ENCODE measurements at regions not wholly inside any gene's neighbourhood (a gene's known extent, or its start where the extent isn't known, plus 50 kb on each side); places are given as distances from the start of the nearest gene placed in this dataset.

DNA sequence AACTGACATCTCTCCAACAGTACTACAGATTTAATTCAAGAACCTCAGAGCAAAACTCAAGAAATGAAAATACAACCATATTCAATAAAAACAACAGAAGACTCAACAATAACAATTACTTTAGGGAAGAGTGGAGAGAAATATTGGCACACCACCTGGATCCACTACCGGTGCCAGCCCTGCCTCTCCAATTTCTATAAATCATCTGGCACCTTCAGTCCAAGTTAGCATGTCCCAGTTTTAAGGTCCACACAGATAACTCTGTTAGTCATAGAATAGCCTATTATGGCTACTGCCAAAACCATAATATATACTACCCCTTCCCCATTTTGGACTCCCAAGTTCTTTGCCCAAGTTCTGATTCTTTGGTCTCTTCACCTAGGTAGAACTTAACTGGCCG, 69.9 kb upstream of the PSMA6 start:
- intact Hi-C loops (cut with micrococcal nuclease; ENCODE audit: unreplicated experiment): no loop called here
- BruUV-seq (replicated peaks): no TSS peak

GRCh38 chr14:35222872-35223466, 69.2 kb upstream of the PSMA6 start:
- DNase-seq (ENCODE audit: low spot score): no peak
- TF ChIP-seq, protein P1, sequence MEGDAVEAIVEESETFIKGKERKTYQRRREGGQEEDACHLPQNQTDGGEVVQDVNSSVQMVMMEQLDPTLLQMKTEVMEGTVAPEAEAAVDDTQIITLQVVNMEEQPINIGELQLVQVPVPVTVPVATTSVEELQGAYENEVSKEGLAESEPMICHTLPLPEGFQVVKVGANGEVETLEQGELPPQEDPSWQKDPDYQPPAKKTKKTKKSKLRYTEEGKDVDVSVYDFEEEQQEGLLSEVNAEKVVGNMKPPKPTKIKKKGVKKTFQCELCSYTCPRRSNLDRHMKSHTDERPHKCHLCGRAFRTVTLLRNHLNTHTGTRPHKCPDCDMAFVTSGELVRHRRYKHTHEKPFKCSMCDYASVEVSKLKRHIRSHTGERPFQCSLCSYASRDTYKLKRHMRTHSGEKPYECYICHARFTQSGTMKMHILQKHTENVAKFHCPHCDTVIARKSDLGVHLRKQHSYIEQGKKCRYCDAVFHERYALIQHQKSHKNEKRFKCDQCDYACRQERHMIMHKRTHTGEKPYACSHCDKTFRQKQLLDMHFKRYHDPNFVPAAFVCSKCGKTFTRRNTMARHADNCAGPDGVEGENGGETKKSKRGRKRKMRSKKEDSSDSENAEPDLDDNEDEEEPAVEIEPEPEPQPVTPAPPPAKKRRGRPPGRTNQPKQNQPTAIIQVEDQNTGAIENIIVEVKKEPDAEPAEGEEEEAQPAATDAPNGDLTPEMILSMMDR (conservative IDR thresholded peaks at IDR 0.05; ENCODE audit: low read depth, low read length): no peak
- TF ChIP-seq EZH2 (IDR thresholded peaks at IDR 0.05; ENCODE audit: borderline replicate concordance, low read depth, low read length, poor library complexity, severe bottlenecking): no peak
- no peak overlapping the region for H3K4me3 ChIP-seq (ENCODE audit: low read depth, low read length, poor library complexity, severe bottlenecking)
- H3K36me3 ChIP-seq (ENCODE audit: insufficient read depth, low read length, poor library complexity, severe bottlenecking): no peaks in the 10 kb centered on the region
- H3K27ac ChIP-seq (ENCODE audit: low read depth, low read length, poor library complexity, severe bottlenecking): no peak overlapping the region
- ChIA-PET POLR2A (ENCODE audit: low non-redundant PET) (interaction anchor here (0.7 kb wide), 1 partner anchor 92 kb away, joined by 9 read pairs; no protein-coding TSS in a partner anchor), CTCF (no interaction called here)
- no peaks in the 10 kb centered on the region for H3K4me1 ChIP-seq (ENCODE audit: insufficient read depth, low read length, poor library complexity, severe bottlenecking)
- H3K27me3 ChIP-seq (replicated peaks; ENCODE audit: insufficient read depth, low read depth, low read length, poor library complexity): no peaks in the 10 kb centered on the region
- no TSS peak for BruUV-seq (replicated peaks)
- intact Hi-C loops (cut with micrococcal nuclease; ENCODE audit: unreplicated experiment): no loop called here
- no peaks in the 10 kb centered on the region for H3K9me3 ChIP-seq (ENCODE audit: low read depth, low read length, poor library complexity, severe bottlenecking)

More for the DNA sequence above, 69.9 kb upstream of the PSMA6 start:
- Histone ChIP-seq H3K9me3 (ENCODE audit: low read depth, low read length, poor library complexity, severe bottlenecking) (no peaks in the 10 kb centered on the region), H3K27me3 (replicated peaks; ENCODE audit: insufficient read depth, low read depth, low read length, poor library complexity) (no peaks in the 10 kb centered on the region), H3K4me3 (ENCODE audit: low read depth, low read length, poor library complexity, severe bottlenecking) (no peak overlapping the region), H3K36me3 (ENCODE audit: insufficient read depth, low read length, poor library complexity, severe bottlenecking) (no peaks in the 10 kb centered on the region), H3K4me1 (ENCODE audit: insufficient read depth, low read length, poor library complexity, severe bottlenecking) (no peaks in the 10 kb centered on the region), H3K27ac (ENCODE audit: low read depth, low read length, poor library complexity, severe bottlenecking) (no peak overlapping the region)
- CTCF ChIA-PET: no interaction called here
- DNase-seq (ENCODE audit: low spot score): no peak
- POLR2A ChIA-PET (ENCODE audit: low non-redundant PET): no interaction called here
- TF ChIP-seq, protein P1 (conservative IDR thresholded peaks at IDR 0.05; ENCODE audit: low read depth, low read length): no peak
- TF ChIP-seq EZH2 (IDR thresholded peaks at IDR 0.05; ENCODE audit: borderline replicate concordance, low read depth, low read length, poor library complexity, severe bottlenecking): no peak

- Histone ChIP-seq H3K36me3 (ENCODE audit: insufficient read depth, low read length, poor library complexity, severe bottlenecking) (no peaks in the 10 kb centered on the region), H3K9me3 (ENCODE audit: low read depth, low read length, poor library complexity, severe bottlenecking) (no peaks in the 10 kb centered on the region), H3K27me3 (replicated peaks; ENCODE audit: insufficient read depth, low read depth, low read length, poor library complexity) (no peaks in the 10 kb centered on the region), H3K27ac (ENCODE audit: low read depth, low read length, poor library complexity, severe bottlenecking) (no peak overlapping the region), H3K4me1 (ENCODE audit: insufficient read depth, low read length, poor library complexity, severe bottlenecking) (no peaks in the 10 kb centered on the region), H3K4me3 (ENCODE audit: low read depth, low read length, poor library complexity, severe bottlenecking) (no peak overlapping the region)
- ChIA-PET POLR2A (ENCODE audit: low non-redundant PET) (interaction anchor here (0.7 kb wide), 1 partner anchor 91 kb away, joined by 9 read pairs; no protein-coding TSS in a partner anchor), CTCF (no interaction called here)
- intact Hi-C loops (cut with micrococcal nuclease; ENCODE audit: unreplicated experiment): no loop called here
- DNase-seq (ENCODE audit: low spot score): no peak
- TF ChIP-seq, protein P1 (conservative IDR thresholded peaks at IDR 0.05; ENCODE audit: low read depth, low read length): no peak
- TF ChIP-seq EZH2 (IDR thresholded peaks at IDR 0.05; ENCODE audit: borderline replicate concordance, low read depth, low read length, poor library complexity, severe bottlenecking): no peak
- no TSS peak for BruUV-seq (replicated peaks)
Observed at GRCh38 chr14:35223927-35224326, 68.3 kb upstream of the PSMA6 start.

Data from A673 (cell line).